ENCODE measurements at regions not wholly inside any gene's neighbourhood (a gene's known extent, or its start where the extent isn't known, plus 50 kb on each side); places are given as distances from the start of the nearest gene placed in this dataset.

- Histone ChIP-seq H3K9ac (no peak overlapping the region), H2AFZ (ENCODE audit: low read depth) (no peak overlapping the region), H4K20me1 (ENCODE audit: insufficient read depth) (no peaks in the 10 kb centered on the region), H3K79me2 (ENCODE audit: insufficient read depth, low read depth) (no peaks in the 10 kb centered on the region), H3K36me3 (ENCODE audit: insufficient read depth) (no peaks in the 10 kb centered on the region), H3K4me2 (no peak overlapping the region), H3K27ac (no peak overlapping the region), H3K27me3 (ENCODE audit: insufficient read depth, low read depth) (no peaks in the 10 kb centered on the region), H3K4me3 (IDR thresholded peaks at IDR 0.05; ENCODE audit: insufficient read depth, low read depth, low read length) (no peak overlapping the region), H3K4me1 (ENCODE audit: low read depth, poor library complexity, severe bottlenecking) (no peaks in the 10 kb centered on the region)
- no peak for TF ChIP-seq CTCF (conservative IDR thresholded peaks at IDR 0.05; ENCODE audit: low read depth, low read length)
Measured at GRCh38 chr14:62081012-62081612, 318.9 kb downstream of the SNAPC1 start.

GRCh38 chr14:62081951-62082350, 319.7 kb downstream of the SNAPC1 start:
- no peak overlapping the region for H3K9ac ChIP-seq
- no peaks in the 10 kb centered on the region for H3K27me3 ChIP-seq (ENCODE audit: insufficient read depth, low read depth)
- H3K79me2 ChIP-seq (ENCODE audit: insufficient read depth, low read depth), result no peaks in the 10 kb centered on the region
- H3K4me2 ChIP-seq, result no peak overlapping the region
- no peak for TF ChIP-seq CTCF (conservative IDR thresholded peaks at IDR 0.05; ENCODE audit: low read depth, low read length)
- H2AFZ ChIP-seq (ENCODE audit: low read depth), result no peak overlapping the region
- no peaks in the 10 kb centered on the region for H3K36me3 ChIP-seq (ENCODE audit: insufficient read depth)
- H3K27ac ChIP-seq, result no peak overlapping the region
- H3K4me1 ChIP-seq (ENCODE audit: low read depth, poor library complexity, severe bottlenecking), result no peaks in the 10 kb centered on the region
- H3K4me3 ChIP-seq (IDR thresholded peaks at IDR 0.05; ENCODE audit: insufficient read depth, low read depth, low read length), result no peak overlapping the region
- no peaks in the 10 kb centered on the region for H4K20me1 ChIP-seq (ENCODE audit: insufficient read depth)

- Histone ChIP-seq H3K27me3 (ENCODE audit: insufficient read depth, low read depth) (no peaks in the 10 kb centered on the region), H3K36me3 (ENCODE audit: insufficient read depth) (no peaks in the 10 kb centered on the region), H3K9ac (no peak overlapping the region), H3K4me2 (no peak overlapping the region), H3K4me1 (ENCODE audit: low read depth, poor library complexity, severe bottlenecking) (no peaks in the 10 kb centered on the region), H3K79me2 (ENCODE audit: insufficient read depth, low read depth) (no peaks in the 10 kb centered on the region), H4K20me1 (ENCODE audit: insufficient read depth) (no peaks in the 10 kb centered on the region), H3K27ac (no peak overlapping the region), H2AFZ (ENCODE audit: low read depth) (no peak overlapping the region), H3K4me3 (IDR thresholded peaks at IDR 0.05; ENCODE audit: insufficient read depth, low read depth, low read length) (no peak overlapping the region)
- TF ChIP-seq CTCF (conservative IDR thresholded peaks at IDR 0.05; ENCODE audit: low read depth, low read length), result no peak
Measured at GRCh38 chr14:62082779-62083178, 320.6 kb downstream of the SNAPC1 start.

GRCh38 chr14:62084020-62084419, 321.8 kb downstream of the SNAPC1 start:
- Histone ChIP-seq H4K20me1 (ENCODE audit: insufficient read depth) (no peaks in the 10 kb centered on the region), H3K27ac (no peak overlapping the region), H2AFZ (ENCODE audit: low read depth) (no peak overlapping the region), H3K27me3 (ENCODE audit: insufficient read depth, low read depth) (no peaks in the 10 kb centered on the region), H3K36me3 (ENCODE audit: insufficient read depth) (no peaks in the 10 kb centered on the region), H3K4me3 (IDR thresholded peaks at IDR 0.05; ENCODE audit: insufficient read depth, low read depth, low read length) (no peak overlapping the region), H3K79me2 (ENCODE audit: insufficient read depth, low read depth) (no peaks in the 10 kb centered on the region), H3K4me1 (ENCODE audit: low read depth, poor library complexity, severe bottlenecking) (no peaks in the 10 kb centered on the region), H3K4me2 (no peak overlapping the region), H3K9ac (no peak overlapping the region)
- TF ChIP-seq CTCF (conservative IDR thresholded peaks at IDR 0.05; ENCODE audit: low read depth, low read length), result no peak

All from KMS-11 (cell line).